HPDE6-E6E7 (cell line): ENCODE measurements at regions not wholly inside any gene's neighbourhood (a gene's known extent, or its start where the extent isn't known, plus 50 kb on each side); places are given as distances from the start of the nearest gene placed in this dataset.
"Not testable (repeated sequence)": the region's sequence is repeated elsewhere in the genome, so short reads cannot be mapped to it uniquely, and the experiment has no call there.

Source experiments
- DNase-seq: peaks from one replicate; pipeline ENCODE4 v3.0.0; 2011; ENCODE audit warnings: missing footprints; ENCODE audit errors: extremely low spot score

GRCh38 chrX:138865093-138865649 lies 153.7 kb upstream of the FGF13 start:
- no peak for DNase-seq

GRCh38 chrX:138859421-138859820 lies 147.9 kb upstream of the FGF13 start:
- no peak for DNase-seq

DNA sequence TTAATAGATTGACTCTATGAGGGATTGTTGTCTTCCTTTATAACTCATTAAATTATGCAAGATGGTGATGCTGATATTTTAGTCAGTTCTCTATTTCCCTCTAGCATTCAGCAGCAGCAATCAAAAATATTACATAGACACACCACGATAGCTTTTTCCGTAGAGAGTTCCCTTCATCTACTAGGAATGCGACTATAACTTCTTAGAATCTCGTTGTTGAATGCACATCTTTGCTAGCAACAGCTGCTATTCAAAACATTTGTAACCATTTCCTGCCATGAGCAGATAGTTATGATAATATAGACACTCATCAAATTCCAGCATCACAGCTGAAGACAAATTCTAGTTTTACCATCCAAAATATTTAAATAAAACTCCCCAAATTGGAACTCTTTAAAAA lies 147.4 kb upstream of the FGF13 start:
- DNase-seq, result no peak

GRCh38 chrX:138858438-138858837 lies 146.9 kb upstream of the FGF13 start:
- DNase-seq, result peak; percentile 81

- DNase-seq, result no peak
These were observed 145.5 kb upstream of the FGF13 start for GRCh38 chrX:138856881-138857604.

DNA sequence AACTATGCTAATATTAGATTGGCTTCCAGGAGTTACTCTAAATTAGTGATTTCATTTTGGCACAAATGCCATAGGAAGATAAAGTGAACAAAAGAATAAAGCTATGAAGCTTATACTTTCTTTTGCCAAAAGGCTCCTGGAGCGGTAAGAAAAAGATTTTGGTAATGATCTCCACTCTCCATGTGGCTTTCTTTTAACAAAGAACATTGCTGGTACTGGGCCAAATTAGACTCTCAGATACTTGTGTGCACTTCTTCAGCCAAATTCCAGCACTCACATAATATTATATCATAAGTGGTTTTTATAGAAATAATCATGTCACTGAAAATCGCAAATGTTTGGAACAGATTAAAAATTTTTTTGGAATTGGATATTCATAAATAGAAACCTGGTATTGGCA lies 142.4 kb upstream of the FGF13 start:
- no peak for DNase-seq

- no peak for DNase-seq
These were observed 138.0 kb upstream of the FGF13 start for GRCh38 chrX:138849521-138849920.

GRCh38 chrX:138847930-138848329 lies 136.4 kb upstream of the FGF13 start:
- DNase-seq, result no peak

DNA sequence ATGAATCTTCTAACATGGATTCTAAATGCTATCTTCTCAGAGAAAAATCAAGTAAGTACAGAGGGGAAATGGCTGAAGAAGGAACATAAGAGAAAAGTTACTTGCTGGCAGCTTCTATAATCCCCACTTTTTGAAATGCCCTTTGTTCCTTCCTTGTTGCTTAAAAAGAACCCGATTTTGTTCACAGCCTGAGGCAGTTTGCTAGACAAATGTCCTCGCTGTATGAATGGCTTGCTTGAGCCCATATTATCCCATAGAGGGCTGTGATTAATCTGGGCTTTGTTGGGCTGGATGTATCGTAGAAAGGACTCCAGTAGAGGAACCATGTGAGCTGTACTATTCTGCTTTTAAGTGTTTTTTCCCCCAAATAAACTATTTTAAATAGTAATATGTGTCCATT lies 134.3 kb upstream of the FGF13 start:
- no peak for DNase-seq

- not testable (repeated sequence) for DNase-seq
These were observed 95.9 kb upstream of the FGF13 start for GRCh38 chrX:138807400-138807799.

GRCh38 chrX:138794246-138794645 lies 82.7 kb upstream of the FGF13 start:
- no peak for DNase-seq

DNA sequence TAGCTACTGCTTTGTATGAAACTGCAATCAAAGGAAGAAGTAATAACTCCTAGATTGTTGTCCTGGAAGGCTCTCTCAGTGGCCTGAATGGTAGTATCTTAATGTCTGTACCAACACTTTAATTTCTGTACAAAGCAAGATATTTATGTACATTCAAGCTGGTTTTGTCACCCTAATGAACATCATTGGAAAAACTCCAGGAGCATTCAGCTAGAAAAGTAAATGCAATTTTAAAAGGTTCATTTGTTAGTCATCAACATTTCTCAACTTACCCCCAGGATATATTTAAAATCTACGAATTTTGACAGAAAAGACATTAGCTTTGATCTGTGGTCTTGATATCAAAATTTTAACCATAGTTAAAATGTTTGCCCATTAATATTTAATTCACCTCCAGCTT lies 80.0 kb upstream of the FGF13 start:
- no peak for DNase-seq

DNA sequence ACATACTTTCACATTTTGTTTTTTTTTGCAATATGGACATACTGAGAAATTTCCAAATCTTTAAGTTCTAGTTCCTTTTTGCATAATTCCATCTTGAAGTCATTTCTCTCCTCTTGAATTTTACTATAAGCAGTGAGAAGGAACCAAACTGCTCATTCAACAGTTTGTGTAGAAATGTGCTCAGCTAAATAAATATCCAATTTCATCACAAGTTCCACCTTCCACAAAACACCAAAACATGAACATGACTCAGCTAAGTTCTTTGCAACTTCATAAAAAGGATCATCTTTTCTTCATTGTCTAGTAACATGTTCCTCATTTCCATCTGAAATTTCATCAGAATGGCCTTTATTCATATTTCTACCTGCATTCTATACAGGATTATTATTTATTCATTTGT lies 77.3 kb upstream of the FGF13 start:
- no peak for DNase-seq

- not testable (repeated sequence) for DNase-seq
These were observed 67.0 kb upstream of the FGF13 start for GRCh38 chrX:138778576-138778909.

GRCh38 chrX:138777908-138778575 lies 66.5 kb upstream of the FGF13 start:
- not testable (repeated sequence) for DNase-seq

DNA sequence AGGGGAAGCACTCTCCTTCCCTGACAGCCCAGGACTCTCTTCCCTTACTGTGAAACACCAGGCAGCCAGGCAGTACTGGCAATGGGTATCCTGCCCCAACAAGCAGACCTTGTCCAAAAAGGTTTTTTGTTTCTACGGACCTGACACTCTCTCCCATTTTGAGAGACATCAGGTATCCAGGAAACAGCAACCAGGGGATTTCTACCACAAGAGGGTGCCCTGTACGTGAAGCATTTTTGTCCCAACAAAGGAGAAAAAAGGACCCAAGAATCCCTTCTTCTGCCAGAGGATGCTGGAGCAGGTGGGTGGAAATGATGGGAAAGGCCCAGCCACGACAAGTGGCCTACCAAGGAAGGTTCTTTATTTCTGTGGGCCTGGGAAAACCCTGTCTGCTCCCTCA lies 65.7 kb upstream of the FGF13 start:
- no peak for DNase-seq

DNA sequence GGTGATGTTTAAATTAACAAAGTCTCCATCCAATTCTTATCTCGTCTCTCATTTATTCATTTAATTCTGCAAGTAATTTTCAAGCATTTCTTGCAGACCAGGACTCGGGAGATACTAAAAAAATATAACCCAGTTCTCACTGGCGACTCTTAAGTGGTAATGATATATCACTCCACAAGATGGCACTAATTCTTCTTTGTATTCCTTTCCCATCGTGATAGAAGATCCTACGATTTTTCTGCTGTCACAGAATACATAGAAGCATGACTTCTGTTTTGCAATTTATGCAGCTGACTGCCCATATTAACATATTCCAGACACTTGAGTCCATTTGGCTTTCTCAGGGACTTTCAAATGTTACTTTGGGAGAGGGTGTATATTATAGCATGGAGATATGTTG lies 64.0 kb upstream of the FGF13 start:
- peak; percentile 38 for DNase-seq

DNA sequence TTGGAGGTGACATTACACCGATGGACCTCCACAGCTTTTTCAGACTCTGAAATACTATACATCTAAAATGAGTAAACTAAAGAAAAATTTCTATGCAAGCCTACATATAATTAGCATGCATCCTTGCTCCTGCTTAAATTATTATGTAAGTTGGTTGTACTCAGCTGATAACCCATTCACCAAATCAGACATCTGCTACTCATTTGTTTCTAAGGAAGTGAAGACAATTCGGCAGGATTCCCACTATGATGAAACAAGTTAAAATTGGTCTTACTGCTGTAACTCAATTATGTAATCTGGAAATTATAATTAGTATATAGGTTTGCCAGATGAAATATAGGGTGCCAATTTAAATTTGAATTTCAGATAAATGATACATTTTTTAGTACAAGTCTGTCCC lies 59.5 kb upstream of the FGF13 start:
- no peak for DNase-seq

DNA sequence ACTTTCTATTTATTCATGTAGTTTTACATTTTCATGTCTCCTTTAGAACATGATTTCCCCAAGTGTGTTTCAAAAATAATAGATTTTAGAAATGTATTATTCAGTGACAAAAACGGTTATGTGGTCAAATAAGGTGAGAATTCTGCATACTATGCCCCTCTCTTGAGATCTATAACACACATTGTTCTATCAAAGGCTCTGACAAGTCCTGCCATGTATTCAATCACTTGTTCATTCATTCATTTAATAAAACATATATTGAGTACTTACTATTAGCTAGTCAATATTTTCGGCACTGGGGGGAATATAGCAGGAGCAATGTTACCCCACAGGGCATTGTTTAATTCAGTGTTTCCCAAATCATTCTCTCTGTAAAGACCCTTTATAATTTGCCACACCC lies 58.4 kb upstream of the FGF13 start:
- DNase-seq, result no peak

GRCh38 chrX:138765051-138765450 lies 53.5 kb upstream of the FGF13 start:
- DNase-seq, result no peak

DNA sequence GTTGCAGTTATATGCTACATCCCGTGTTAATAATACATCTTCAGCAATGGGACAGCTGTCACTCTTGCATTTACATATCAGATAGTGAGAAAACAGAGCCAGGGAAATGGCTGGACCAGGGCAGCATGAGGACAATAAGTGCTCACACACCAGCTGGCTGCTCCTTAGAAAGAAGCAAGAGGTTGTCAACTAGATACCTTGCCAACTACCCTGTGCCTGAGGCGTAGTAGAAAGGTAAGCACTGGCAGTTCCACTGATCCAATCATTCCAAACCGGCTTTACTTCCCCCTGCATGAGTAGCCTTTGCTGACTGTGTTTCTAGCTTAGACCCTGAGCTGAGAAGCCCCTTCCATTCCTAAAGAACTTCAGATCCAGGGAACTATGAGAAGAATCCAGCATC lies 52.2 kb upstream of the FGF13 start:
- DNase-seq, result no peak

DNA sequence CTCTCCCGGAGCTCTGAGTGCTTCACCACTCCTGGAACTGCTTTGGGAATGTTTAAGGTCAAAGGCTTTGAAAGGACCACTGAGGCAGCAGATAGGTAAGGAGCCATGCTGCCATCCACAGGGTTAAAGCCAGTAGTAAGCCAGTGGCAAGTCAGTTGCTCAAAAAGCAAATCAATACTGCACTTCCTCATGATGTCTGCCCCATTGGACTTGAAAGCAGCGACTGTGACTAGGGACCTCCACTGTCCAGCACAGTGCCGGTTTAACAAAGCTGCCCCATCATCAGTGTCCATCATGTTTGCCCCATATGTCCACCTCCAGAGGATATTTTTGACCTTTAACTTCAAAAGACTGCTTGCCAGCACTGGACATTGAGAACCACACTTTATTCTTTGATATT lies 49.9 kb upstream of the FGF13 start:
- no peak for DNase-seq
